Tibial nerve (tissue), 4 donors: ENCODE measurements at regions not wholly inside any gene's neighbourhood (a gene's known extent, or its start where the extent isn't known, plus 50 kb on each side); places are given as distances from the start of the nearest gene placed in this dataset.

ENCODE experiments used
- DNase-seq, 2 donors: peaks; one replicate each; pipeline ENCODE4 v3.0.0-alpha.2; 2019; ENCODE audit warnings: low spot score in 2 of 2
- H3K27ac ChIP-seq, 4 donors: fragments of 200-600 bp; sonication (generic) in 3 of 4; one replicate each; pipeline ENCODE4 v1.5.1; 2017 to 2019; ENCODE audit warnings: mild to moderate bottlenecking in 1 of 4
- H3K27me3 ChIP-seq, 2 donors: fragments of 200-600 bp; sonication (generic) in 1 of 2; one replicate each; pipeline versions ENCODE4 v1.5.1 to v1.6.0; 2017 to 2019
- H3K36me3 ChIP-seq, 3 donors: fragments of 200-600 bp; sonication (generic); one replicate each; pipeline ENCODE4 v1.5.1; 2018 to 2019
- H3K4me1 ChIP-seq, 4 donors: fragments of 200-600 bp; sonication (generic) in 3 of 4; one replicate each; pipeline ENCODE4 v1.5.1; 2017 to 2019
- H3K4me3 ChIP-seq, 4 donors: fragments of 200-600 bp; sonication (generic) in 3 of 4; one replicate each; pipeline ENCODE4 v1.5.1; 2017 to 2019; ENCODE audit warnings: mild to moderate bottlenecking in 1 of 4, moderate library complexity in 1 of 4
- H3K9me3 ChIP-seq, 4 donors: fragments of 200-600 bp; sonication (generic) in 3 of 4; one replicate each; pipeline ENCODE4 v1.5.1; 2017 to 2019
- EP300 ChIP-seq, 2 donors: sonication (generic); formaldehyde crosslinking; IDR thresholded peaks; one replicate each; pipeline ENCODE4 v1.6.1; 2017; ENCODE audit warnings: antibody characterized with exemption in 2 of 2, mild to moderate bottlenecking in 1 of 2
- POLR2A ChIP-seq, 2 donors: fragments of 450-650 bp; IDR thresholded peaks; one replicate each; pipeline ENCODE4 v1.6.1; 2017; ENCODE audit warnings: antibody characterized with exemption in 2 of 2, mild to moderate bottlenecking in 2 of 2, moderate library complexity in 2 of 2
- WGBS, 2 donors: methylation state at CpG; one replicate each; pipeline ENCODE4 v1.1.5; 2018; 5-methylcytosine and 5-hydroxymethylcytosine counted together
- TF ChIP-seq, protein P1 (sequence below), 5 experiments: fragments of 200-600 bp in 3 of 5; fragments of 450-650 bp in 2 of 5; sonication (generic) in 3 of 5; IDR thresholded peaks; one replicate each; pipeline ENCODE4 v1.5.1; 2016 to 2019; ENCODE audit warnings: antibody characterized with exemption in 5 of 5, mild to moderate bottlenecking in 3 of 5, moderate library complexity in 2 of 5

DNA sequence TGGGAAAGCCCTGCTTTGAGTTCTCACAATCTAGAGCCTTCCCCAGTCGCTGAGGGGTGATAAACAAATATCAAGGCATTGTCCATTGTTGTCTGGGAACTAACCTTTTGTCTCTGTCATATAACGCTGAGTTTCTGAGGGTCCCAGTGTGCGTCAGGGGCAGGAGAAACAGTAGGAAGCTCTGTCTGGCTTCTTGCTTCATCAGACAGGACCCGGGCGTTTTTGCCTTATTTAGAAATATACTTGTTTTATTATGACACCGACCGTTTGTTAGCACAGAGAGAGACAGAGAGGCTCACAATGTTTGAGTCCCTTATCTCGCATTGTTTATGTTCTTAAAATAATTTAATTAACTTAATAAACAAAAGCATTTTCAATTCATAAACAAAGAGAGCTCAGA lies 204.9 kb upstream of the GAS1 start:
- H3K9me3 ChIP-seq: peaks cover 0 to 39% (median 0%) of the 10 kb centered on the region in 4 donors
- no peak overlapping the region for H3K27ac ChIP-seq
- H3K4me3 ChIP-seq: no peak overlapping the region
- H3K4me1 ChIP-seq: peaks cover 0 to 20% (median 4%) of the 10 kb centered on the region in 4 donors
- no peaks in the 10 kb centered on the region for H3K27me3 ChIP-seq
- no peaks in the 10 kb centered on the region for H3K36me3 ChIP-seq
- 44 to 58% methylated on average over 8 of the region's 8 CpGs for WGBS, 2 donors
- TF ChIP-seq, protein P1, sequence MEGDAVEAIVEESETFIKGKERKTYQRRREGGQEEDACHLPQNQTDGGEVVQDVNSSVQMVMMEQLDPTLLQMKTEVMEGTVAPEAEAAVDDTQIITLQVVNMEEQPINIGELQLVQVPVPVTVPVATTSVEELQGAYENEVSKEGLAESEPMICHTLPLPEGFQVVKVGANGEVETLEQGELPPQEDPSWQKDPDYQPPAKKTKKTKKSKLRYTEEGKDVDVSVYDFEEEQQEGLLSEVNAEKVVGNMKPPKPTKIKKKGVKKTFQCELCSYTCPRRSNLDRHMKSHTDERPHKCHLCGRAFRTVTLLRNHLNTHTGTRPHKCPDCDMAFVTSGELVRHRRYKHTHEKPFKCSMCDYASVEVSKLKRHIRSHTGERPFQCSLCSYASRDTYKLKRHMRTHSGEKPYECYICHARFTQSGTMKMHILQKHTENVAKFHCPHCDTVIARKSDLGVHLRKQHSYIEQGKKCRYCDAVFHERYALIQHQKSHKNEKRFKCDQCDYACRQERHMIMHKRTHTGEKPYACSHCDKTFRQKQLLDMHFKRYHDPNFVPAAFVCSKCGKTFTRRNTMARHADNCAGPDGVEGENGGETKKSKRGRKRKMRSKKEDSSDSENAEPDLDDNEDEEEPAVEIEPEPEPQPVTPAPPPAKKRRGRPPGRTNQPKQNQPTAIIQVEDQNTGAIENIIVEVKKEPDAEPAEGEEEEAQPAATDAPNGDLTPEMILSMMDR (IDR thresholded peaks at IDR 0.05): no peak
- TF ChIP-seq EP300 (IDR thresholded peaks at IDR 0.05) (no peak), POLR2A (IDR thresholded peaks at IDR 0.05) (no peak)
- no peak for DNase-seq

DNA sequence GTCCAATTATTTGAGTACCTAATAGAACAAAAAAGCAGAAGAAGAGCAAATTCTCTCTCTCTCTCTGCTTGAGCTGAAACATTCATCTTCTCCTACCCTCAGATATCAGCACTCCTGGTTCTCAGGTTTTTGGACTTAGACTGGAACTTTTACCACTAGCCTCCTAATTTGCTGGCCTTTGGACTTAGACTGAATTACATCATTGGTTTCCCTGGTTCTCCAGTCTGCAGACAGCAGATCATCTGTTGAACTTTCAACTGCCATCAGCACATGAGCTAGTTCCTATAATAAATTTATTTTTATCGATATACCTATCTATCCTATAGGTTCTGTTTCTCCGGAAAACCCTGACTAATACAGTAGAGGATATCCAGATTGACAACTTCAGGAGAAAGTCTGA lies 208.9 kb upstream of the GAS1 start:
- H3K27me3 ChIP-seq: no peaks in the 10 kb centered on the region
- no peaks in the 10 kb centered on the region for H3K36me3 ChIP-seq
- H3K9me3 ChIP-seq: peaks cover 0 to 43% (median 0%) of the 10 kb centered on the region in 4 donors
- no peak overlapping the region for H3K4me3 ChIP-seq
- no peak for DNase-seq
- TF ChIP-seq, protein P1 (IDR thresholded peaks at IDR 0.05): no peak
- TF ChIP-seq POLR2A (IDR thresholded peaks at IDR 0.05): no peak
- TF ChIP-seq EP300 (IDR thresholded peaks at IDR 0.05): no peak
- 96 to 98% methylated on average over 2 of the region's 2 CpGs for WGBS, 2 donors
- H3K27ac ChIP-seq: no peak overlapping the region
- no peaks in the 10 kb centered on the region for H3K4me1 ChIP-seq

DNA sequence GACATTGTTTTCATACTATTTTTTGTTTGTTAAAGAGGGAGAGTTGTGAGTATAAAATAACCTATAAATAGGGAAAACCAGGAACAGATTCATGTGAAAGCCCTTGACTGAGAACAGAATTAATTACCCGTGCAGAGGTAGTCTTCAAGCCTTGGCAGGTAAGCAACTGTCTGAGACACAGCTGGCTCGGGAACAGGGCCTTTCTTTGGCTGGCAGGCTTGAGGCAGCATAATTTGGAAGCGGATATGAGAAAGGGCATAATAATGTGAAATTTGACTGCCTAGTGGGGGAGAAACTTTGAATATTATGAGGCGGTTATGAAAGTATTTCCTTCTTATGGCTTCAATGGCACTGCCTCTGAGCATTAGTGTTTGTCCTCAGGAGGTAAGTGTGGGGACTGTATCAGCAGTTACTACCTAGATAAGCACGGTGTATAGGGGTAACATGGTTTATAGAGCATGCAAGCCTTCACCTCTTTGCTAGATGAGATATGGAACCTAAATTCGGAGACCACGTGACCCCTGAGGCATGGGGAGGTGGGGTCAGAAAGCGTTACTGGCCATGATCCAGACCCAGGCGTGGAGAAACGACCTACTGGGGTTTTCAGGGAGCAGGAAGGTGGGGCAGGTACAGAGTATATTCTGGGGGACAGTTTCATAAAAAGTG lies 210.2 kb upstream of the GAS1 start:
- peaks cover 0 to 39% (median 0%) of the 10 kb centered on the region in 4 donors for H3K9me3 ChIP-seq
- DNase-seq: no peak
- no peaks in the 10 kb centered on the region for H3K36me3 ChIP-seq
- no peaks in the 10 kb centered on the region for H3K4me1 ChIP-seq
- no peak overlapping the region for H3K4me3 ChIP-seq
- H3K27ac ChIP-seq: no peak overlapping the region
- TF ChIP-seq EP300 (IDR thresholded peaks at IDR 0.05): no peak
- TF ChIP-seq, protein P1 (IDR thresholded peaks at IDR 0.05): no peak
- no peak for TF ChIP-seq POLR2A (IDR thresholded peaks at IDR 0.05)
- WGBS, 2 donors: 79 to 80% methylated on average over 10 of the region's 10 CpGs
- no peaks in the 10 kb centered on the region for H3K27me3 ChIP-seq

DNA sequence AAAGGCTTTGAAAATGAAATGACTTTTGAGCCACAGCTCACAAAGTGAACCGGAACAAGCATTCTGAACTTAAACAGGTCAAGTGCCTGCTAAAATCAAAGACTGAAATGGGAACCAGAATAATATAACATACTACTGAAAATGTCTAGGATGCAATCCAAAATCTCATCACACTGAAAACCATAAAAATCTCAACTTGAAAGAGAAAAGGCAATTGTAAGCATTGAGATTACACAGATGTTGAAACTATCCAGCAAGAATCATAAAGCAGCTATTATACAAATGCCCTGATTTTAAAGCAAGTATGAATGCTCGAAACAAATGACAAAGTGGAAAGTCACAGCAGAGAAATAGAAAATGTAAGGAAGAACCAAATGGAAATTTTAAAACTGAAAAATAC lies 211.5 kb upstream of the GAS1 start:
- no peak for DNase-seq
- Histone ChIP-seq H3K4me3 (no peak overlapping the region), H3K9me3 (peaks cover 0 to 39% (median 0%) of the 10 kb centered on the region in 4 donors), H3K4me1 (no peaks in the 10 kb centered on the region), H3K27ac (no peak overlapping the region), H3K36me3 (no peaks in the 10 kb centered on the region), H3K27me3 (no peaks in the 10 kb centered on the region)
- no peak for TF ChIP-seq POLR2A (IDR thresholded peaks at IDR 0.05)
- TF ChIP-seq EP300 (IDR thresholded peaks at IDR 0.05): no peak
- TF ChIP-seq, protein P1 (IDR thresholded peaks at IDR 0.05): no peak
- 50% methylated on average over 2 of the region's 2 CpGs for WGBS, 2 donors

DNA sequence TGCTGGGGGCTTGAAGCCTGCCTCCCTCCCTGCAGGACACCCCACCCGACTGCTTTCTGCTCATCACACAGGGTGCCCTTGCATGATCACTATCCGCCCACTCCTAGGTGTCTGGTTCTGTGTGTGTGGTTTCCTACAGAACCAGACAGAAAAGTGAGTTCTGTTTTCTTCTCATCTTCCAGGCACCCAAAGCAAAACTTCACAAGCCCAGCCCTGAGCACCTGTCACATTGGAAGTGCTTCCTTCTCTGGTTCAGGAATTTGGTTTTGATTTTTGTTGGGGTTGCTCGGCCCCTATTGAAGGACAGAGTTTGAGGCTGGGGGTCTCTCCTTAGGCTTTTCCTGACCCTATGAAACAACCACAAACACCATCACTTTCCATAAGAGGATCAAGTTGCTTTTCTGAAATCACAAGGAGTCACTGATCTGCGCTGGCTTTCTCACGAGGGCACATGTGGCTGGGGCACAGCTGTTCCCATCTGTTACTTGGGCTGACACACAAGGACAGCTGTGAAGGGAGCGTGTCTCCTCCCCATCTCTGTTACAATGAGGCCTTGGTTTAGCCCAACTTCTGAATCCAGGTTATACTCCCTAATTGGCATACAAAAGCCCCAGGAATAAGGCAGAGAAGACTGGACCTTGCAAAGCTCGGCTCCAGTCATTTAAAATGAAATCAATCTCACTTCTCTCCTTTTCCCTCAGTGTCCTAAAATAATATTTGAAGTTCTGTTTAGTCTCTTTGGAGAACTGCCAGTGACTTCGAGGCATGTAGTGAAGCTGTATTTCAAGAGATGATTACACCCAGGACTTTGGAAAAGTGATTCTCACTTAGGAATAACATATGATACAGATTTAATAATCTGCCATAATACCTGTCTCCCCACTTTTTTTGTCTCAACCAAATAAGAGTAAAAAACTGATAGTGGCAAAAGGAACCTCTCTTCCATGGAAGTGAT lies 213.1 kb upstream of the GAS1 start:
- 67 to 77% methylated on average over 8 of the region's 8 CpGs for WGBS, 2 donors
- Histone ChIP-seq H3K4me3 (no peak overlapping the region), H3K27ac (no peak overlapping the region), H3K4me1 (no peaks in the 10 kb centered on the region), H3K36me3 (no peaks in the 10 kb centered on the region), H3K9me3 (peaks cover 0 to 25% (median 0%) of the 10 kb centered on the region in 4 donors), H3K27me3 (no peaks in the 10 kb centered on the region)
- TF ChIP-seq, protein P1 (IDR thresholded peaks at IDR 0.05): no peak
- TF ChIP-seq EP300 (IDR thresholded peaks at IDR 0.05) (no peak), POLR2A (IDR thresholded peaks at IDR 0.05) (no peak)
- DNase-seq: no peak
